ENCODE measurements at regions not wholly inside any gene's neighbourhood (a gene's known extent, or its start where the extent isn't known, plus 50 kb on each side); places are given as distances from the start of the nearest gene placed in this dataset.

DNA sequence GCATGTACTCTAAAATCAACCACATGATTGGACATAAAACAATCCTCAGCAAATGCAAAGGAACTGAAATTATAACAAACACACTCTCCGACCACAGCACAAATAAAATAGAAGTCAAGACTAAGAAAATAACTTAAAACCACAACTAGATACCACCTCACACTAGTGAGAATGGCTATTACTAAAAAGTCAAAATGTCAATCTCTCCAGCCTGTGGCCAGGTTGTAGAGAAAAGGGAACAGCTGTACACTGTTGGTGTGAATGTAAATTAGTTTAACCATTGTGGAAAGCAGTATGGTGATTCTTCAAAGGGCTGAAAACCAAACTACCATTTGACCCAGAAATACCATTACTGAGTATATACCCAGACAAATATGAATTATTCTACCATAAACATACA, 1025.7 kb upstream of the TENM4 start:
- TF ChIP-seq, protein P1, sequence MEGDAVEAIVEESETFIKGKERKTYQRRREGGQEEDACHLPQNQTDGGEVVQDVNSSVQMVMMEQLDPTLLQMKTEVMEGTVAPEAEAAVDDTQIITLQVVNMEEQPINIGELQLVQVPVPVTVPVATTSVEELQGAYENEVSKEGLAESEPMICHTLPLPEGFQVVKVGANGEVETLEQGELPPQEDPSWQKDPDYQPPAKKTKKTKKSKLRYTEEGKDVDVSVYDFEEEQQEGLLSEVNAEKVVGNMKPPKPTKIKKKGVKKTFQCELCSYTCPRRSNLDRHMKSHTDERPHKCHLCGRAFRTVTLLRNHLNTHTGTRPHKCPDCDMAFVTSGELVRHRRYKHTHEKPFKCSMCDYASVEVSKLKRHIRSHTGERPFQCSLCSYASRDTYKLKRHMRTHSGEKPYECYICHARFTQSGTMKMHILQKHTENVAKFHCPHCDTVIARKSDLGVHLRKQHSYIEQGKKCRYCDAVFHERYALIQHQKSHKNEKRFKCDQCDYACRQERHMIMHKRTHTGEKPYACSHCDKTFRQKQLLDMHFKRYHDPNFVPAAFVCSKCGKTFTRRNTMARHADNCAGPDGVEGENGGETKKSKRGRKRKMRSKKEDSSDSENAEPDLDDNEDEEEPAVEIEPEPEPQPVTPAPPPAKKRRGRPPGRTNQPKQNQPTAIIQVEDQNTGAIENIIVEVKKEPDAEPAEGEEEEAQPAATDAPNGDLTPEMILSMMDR (IDR thresholded peaks at IDR 0.05): no peak
- no peak for TF ChIP-seq POLR2A (IDR thresholded peaks at IDR 0.05)

Data from Peyer's patch (tissue), 4 donors.